D341Med (cell line): ENCODE measurements at regions not wholly inside any gene's neighbourhood (a gene's known extent, or its start where the extent isn't known, plus 50 kb on each side); places are given as distances from the start of the nearest gene placed in this dataset.

Experiments used
- DNase-seq: peaks from one replicate; pipeline ENCODE4 v3.0.0; 2012; ENCODE audit warnings: low spot score

DNA sequence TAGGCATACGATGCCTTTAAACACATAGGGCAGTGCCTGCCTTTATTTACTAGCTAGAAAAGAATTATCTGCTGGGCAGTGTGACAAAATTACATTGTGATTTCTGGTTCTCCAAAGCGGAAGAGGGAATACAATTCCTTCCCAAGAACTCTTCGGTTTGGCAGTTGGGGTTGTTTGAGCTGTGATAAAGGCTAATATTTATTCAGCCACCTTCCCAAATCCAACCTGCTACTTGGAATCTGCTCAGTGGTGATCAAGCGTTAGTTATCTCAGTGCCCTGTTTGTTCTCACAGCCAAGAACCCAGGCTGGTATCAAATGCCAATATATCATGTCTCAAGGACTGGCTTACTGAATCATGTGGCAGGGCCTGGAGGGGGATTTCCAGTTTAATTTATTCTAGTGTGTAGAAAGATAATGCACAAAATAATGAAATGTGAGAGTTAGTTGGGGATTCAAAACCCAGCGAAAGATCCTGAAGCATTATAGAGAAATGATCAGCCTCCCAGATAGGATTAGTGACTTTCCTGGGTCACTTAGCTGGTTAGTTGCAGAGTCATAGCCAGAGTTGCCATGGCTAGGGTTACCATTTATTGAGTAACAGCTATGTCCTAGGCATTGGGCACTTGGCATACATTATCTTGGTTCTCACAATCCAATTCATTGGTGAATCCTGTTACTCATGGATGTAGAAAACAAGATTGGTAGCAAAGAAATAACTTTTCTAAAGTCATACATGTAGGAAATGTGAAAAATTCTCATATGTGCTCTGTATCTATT, 457.0 kb upstream of the KLF4 start:
- no peak for DNase-seq

DNA sequence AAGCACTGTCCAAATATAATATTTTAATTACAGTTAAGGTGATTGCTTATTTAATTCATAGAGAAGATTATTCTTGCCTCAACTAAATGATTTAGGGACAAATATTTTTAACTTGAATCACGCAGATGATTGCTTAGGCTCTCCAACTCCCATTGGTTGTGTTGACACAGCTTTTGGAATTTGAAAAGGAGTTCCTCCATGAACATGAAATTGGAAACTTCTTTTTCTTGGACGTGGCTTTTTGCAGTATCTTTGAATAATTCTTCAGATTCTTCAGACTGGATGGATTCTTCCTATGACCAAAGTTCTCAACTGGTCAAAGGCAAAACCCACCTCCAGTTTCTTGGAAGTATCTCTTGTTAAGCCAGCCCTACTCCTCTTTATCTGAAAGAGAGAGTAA, 456.4 kb upstream of the KLF4 start:
- no peak for DNase-seq

DNA sequence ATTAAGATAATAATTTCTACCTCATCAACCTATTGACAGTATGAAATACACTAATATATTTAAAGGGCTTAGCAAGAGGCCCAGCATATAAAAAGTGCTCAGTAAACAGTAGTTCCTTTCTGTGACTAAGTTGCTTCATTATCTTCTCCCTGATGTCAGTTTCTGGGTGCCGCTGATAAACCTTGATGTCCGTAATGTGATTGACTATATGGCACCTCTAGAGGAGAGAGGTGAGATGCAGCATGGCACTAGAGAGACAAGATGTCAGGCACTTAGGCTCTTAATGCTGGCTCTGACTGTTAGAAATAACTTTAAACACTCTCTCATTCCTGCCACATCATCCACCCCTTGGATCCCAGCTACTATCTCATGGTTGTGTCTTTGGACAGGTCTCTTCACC, 455.9 kb upstream of the KLF4 start:
- no peak for DNase-seq

DNA sequence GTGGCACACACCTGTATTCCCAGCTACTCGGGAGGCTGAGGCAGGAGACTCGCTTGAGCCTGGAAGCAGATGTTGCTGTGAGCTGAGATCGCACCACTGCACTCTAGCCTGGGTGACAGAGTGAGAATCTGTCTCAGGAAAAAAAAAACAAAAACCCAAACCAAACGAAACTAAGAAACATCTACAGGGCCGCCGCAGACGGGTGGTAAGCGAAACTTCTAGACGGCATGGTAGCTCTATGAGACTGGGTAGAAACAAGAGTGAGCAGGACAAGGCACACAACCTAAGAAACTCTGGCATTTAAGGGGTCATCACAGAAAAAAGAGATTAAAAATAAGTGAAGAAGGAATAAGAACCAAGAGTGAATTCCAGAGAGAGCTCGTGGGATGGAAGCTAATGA, 454.8 kb upstream of the KLF4 start:
- DNase-seq, result no peak

DNA sequence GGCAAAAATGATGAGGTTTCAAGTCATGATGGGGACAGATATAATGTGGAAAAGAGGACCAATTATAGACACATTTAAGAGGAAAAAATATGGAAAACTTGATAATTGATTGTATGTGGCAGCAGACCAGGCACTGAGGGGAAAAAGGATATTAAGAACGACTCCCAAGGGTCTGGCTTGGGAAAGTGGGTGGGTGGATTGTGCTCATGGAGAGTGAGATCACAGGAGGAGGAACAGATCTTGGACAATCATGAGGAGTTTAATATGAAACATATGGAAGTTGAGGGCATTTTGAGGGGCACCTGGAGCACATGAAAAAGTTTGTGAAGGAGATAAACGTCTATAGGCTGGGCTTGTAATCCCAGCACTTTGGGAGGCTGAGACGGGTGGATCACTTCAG, 454.3 kb upstream of the KLF4 start:
- DNase-seq, result no peak

DNA sequence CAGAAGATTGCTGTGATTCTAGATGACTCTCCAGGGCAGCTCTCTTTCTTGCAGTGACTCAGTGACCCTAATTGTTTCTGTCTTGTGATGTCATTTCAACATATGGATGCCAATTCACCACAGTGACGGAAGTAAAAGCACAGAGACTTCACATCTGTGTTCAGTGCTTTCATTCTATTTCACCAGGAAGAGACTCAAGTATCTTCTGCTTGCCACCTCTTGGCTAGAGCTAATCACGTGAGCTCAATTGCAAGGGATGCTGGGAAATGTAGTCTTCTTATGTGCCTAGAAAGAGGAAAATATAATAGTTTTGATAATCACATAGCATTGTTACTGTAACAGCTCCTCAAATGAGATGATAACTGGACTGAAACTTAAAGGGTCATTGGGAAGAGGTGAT, 453.3 kb upstream of the KLF4 start:
- no peak for DNase-seq

DNA sequence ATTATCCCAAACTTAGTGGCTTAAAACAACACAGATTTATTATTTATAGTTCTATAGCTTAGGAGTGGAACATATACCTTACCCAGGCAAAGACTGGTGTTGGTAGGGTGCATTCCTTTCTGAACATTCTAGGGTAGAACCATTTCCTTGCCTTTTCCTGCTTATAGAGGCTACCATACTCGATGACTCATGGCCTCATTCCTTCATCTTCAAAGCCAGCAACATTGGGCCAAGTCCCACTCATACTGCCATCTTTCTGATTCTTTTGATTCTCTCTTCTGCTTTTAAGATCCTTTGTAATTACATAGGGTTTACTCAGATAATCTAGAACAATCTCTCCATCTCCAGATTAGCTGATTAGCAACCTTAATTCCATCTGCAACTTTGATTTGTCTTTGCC, 452.7 kb upstream of the KLF4 start:
- no peak for DNase-seq

DNA sequence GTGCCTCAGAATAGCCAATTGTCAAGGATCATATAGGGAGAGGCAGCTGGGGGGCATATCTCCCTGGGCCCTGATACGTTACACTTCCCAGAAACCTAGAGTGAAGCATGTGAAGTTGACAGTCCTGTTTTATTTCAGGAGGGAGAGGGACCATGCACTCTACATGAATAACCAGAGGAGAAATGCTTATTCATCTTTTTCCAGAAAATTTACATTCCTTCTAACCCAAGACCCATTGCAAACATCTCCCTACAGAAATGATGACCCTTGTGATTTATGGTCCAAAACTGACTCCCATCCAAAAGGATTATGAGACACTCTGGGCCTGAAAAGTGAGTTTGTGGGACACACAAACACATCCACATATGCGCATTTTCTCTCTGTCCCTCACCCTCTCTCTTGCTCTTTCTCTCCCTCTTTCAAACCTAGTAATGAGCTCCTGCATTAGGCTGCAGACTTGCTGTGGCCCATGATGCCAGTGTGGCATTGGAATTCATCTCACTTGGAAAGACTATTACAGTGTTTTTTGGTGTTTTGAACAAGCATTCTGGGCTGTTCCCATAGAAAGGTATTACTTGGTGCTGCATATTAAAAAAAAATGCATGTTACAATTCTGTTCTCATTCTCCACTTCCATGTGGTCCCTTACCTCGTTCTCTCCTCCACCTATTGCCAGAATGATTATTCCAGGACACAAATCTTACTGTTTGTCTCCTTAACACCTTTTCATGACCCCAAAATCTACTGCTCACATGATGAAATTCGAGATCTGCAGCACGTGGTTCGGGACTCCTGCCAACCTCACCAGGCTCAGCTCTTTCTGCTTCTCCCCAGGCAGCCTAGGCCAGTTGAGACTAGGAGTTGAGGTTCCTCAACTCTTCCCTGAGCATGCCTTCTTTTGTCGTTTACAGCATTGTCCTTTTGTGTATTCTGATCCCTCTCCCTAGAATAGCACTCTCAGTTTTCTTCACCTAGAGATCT, 451.3 kb upstream of the KLF4 start:
- no peak for DNase-seq

DNA sequence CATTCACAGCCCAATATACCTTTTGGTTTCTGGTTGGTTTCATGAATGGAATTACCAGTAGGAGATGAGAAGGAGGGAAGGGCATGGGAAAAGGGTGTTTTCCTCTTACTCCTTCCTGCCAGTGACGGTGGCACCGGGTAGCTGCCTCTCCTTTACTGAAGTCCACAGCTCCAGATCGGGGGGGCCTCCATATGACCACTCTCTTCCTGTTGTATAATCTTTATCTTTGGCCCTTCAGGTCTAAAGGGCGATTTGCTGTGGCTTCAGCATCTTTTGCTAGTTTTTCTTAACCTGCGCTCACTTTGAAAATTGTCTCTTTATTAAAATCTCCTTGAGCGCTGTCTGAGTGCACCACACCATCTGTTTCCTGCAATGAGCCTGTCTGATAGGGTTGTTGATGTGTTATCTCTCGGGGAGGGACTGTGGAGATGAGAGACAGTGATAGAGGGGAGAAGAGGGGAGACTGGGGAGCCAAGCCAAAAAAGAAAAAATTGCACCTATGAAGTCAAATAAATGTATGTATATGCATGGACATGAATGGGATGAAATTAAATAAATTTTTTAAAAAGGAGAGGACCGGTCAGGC, 449.3 kb upstream of the KLF4 start:
- DNase-seq, result no peak

DNA sequence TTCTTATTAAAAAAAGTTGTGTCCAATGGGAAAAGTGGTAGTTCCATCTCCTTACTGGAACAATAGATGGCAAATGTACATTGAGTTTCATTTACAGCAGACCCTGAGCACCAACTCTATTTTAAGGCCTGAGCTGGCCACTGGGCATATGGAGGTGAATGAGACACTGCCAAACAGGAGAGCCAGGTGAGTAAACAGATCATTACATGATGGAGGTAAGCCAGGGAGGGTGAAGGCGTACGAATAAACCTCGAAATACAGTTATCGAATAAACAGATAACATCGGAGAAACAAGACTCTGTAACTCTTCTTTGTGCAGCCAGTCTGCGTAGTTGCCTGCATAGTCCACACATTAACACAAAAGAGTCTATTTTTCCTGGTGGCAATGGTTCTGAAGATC, 446.4 kb upstream of the KLF4 start:
- DNase-seq, result no peak

DNA sequence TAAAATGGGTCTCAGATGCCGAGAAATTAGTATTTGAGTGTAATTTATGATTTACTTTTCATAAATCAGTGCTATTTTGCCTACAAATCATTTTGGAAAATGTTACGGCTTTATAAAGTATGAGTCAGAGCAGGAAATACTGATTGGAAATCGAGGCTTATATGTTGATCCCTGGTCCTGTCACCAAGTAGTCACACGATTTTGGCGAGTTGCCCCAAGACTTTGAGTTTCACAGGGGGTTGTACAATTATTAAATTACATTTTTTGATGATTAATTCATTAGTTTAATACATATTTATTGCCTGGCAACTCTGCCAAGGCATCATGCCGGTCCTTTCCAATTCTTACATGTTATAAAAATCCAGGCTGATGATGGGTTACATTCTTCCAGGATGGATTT, 443.9 kb upstream of the KLF4 start:
- DNase-seq, result no peak

DNA sequence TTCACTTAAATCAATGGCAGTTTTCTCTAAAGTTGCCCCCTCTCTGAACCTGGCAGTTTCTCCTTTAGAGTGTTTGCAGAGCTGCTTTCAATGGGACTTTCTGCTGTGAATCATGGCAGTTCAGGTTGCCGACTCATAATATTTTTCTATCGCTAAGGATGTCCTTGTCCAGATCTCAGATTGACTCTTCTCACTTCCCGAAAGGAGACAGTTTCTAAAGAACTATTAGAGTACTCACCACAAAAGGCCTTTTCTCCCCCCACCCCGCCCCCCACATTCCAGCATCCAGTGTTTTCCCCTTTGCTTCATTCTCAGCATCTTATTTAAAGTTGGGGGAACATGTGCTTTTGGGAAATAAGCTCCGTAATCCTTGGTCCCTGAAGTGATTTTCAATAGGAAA, 443.5 kb upstream of the KLF4 start:
- DNase-seq, result no peak

DNA sequence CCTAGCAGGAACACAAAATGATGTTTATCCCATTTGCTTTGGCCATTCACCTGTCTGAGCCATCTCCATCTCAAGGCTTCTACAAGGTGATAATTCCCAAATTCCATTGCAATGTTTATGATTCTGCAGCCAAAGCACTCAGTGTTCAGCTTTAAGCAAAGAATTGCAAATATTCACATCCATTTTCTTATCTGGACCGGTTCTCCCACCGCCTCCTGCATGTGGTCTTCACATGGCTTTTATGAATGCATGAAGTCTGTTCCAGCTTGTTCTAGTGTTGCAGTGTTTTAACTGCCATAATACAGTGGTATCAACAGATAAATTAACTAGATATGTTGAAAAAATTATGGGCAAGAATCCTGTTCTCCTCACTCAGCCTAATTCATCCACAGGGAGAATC, 443.0 kb upstream of the KLF4 start:
- no peak for DNase-seq

DNA sequence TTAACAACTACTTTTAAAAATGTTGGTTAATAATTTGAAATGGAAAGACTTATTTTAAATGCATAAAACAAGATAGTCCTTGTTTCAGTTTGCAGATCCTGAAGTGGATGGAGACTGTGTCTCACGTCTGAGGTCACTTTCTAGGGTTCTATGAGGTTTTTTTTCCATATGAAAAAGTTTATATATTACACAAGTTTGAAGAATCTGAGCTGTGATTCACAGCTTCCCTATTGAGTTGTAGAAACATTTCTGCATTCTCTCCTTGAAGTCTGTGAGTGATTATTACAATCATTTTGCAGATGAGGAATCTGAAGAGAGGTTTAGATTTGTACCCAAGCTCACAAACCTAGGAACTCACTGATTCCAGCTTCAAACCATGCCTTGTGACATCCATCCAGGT, 442.5 kb upstream of the KLF4 start:
- no peak for DNase-seq

DNA sequence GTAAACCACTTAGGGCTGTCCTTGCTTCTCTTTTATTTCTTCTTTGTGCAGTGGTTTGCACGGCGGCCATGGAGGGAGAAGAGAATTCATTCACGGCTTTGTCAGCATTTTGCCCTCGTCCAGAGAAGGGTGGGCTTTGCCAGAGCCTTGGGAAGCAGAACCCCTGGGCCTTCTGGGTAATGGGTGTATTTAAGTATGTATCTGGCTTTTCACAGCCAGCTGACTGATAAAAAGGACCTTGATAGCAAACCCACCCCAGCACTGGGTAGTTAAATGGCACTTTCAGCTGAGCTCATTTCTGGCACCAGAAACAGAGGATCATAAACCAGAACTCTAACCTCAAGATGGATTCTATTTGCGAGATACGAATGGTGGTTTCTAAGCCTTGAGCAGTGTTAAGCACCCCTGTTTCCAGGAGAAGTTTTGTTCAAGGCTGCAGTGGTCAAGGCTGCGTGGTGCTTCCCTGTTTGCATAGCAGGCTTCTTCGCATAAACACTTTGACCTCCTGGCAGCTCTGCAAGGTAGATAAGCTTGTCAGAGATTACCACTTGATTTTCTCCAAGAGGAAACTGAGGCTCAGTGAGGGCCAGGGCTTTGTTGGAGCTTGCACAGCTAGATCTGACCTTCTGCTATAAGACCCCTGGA, 441.6 kb upstream of the KLF4 start:
- no peak for DNase-seq

DNA sequence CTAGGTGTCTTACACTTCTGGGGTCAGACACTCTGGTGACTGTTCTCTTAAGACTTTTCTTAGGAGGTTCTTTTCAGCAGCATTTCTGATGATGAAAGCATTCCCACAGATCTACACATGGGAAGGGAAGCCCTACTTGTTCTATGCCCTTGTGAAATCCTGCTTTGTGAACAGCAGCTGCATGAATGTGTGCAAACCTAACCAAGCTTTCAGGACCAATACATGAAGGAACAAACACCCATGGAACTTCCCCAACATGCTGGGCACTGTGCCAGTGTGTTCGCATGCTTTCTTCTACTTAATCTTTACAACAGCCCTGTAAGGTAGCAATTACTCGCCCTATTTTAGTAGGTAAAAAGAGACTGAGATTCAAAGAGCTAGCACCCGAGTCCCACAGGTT, 439.9 kb upstream of the KLF4 start:
- DNase-seq, result no peak

DNA sequence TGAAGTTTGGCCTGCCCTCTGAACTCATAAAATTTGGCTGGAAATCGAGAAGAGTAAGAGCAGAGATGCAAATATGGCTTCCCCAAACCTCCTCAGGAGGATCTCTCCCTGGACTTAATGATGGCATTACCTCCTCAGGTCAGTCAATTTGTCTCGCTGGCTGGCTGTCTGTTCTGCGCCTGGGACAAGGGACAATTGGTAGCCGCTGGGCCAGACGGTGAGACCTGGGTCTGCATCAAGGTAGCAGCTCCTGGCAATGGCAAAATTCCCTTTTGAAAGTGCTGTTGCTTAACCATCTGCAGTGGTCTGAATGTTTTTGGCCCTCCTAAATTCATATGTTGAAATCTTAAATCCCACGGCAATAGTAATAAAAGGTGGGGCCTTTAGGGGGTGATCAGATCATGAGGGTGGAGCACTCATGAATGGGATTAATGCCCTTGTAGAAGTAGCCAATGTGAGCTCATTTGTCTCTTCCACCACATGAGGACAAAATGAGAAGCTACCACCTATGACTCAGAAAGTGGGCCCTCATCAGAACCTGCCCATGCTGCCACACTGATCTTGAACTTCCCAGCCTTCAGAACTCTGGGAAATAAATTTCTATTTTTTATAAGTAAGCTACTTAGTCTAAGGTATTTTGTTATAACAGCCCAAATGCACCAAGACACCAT, 439.3 kb upstream of the KLF4 start:
- no peak for DNase-seq

DNA sequence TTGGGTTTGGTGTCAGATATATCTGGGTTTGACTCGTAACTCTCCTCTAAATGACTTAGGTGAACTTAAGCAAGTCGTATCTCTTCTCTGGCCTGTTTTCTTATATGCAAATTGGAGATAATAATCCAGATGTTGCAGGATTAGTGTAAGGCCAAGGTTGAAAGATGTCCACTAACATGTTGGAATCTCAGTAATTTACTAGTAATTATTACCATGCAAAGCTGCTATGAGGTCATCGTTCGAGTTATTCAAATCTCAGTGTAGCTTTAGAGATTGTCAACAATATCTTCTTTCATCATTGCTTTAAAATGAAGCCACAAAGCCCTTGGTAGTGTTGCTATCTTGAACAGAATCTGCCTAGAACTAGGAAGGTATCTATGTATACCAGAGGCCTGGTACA, 437.7 kb upstream of the KLF4 start:
- no peak for DNase-seq

DNA sequence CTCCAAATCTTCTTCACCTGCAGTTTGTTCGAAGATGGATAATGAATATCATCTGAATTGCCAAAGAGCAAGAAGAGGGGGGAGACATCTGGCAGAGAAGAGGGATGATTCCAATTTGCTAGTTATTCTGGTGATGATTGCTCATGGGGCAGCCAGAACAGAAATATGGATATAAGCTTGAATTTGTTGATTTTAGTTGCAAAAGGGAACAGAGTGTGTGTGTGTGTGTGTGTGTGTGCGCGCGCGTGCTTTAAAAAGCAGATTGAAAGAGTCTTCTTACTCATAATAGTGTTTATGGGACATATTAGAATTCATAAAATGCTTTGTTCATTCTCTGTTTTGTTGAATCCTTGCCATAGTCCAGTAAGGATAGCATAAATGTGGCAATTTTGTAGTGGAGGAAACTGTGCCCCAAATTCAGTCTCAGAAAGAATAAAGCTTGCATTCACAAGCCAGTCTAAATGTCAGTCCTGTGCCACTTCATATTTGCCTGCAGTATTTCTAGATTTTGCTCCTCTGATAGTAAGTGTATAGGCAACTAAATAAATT, 436.3 kb upstream of the KLF4 start:
- no peak for DNase-seq

DNA sequence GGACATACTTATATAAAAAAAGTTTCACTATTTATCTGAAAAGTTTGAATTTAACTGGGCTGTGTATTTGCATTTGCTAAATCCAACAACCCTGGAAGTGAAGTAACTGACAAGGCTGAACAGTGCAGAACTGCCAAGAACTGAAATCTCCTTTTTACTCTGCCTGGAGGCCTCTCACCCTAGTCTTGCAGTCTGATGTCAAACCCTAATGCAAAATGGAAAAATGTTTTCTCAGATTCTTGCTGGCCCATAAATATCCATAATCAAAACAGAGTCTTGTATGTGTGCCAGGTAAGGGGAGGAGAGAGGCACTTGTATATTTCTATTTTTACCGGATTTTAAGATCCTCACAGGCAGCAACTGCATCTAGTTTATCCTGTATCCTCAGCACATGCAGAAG, 432.7 kb upstream of the KLF4 start:
- DNase-seq, result no peak

DNA sequence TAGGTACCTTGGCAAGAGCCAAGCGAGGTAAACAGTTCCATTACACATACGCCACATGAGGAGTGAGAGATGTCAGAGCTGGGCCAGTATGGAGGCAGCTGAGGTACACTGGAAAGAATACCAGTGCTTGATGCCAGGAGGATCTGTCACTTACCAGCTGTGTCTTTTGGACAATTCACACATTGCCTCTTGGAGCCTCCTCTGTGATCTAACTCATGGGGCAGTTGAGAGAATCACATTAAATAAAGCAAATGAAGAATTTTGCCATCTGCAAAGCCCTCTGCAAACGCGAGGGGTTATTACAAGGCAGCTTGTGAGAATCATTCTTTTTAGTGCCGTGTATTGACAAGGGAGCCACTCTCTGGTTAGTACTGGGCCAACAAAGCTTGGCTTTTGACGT, 429.7 kb upstream of the KLF4 start:
- no peak for DNase-seq

DNA sequence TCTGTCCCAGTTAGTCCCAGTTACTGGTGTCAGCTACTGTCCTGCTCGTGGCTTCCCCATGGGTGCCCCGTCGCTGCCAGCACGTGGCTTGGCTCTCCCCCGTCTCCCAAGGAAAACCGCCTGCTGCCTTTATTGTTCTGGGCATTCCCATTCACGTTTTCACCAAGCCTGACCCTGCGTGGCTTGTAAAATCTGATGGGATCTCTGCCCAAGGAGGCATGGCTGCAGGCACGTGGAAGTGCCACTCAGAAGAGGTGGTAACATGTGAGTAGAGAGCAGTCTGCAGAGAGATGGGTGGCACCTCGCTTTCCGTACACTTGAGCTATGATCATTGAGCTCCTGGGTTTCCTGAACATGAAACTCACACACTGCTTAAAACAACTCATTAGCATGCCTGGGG, 429.2 kb upstream of the KLF4 start:
- no peak for DNase-seq
